ENCODE measurements at regions not wholly inside any gene's neighbourhood (a gene's known extent, or its start where the extent isn't known, plus 50 kb on each side); places are given as distances from the start of the nearest gene placed in this dataset.

- Histone ChIP-seq H3K4me3 (ENCODE audit: low read length, poor library complexity, severe bottlenecking) (no peak overlapping the region), H4K20me1 (ENCODE audit: insufficient read depth, low read length, poor library complexity, severe bottlenecking) (no peaks in the 10 kb centered on the region), H2AFZ (ENCODE audit: low read length) (no peak overlapping the region), H3K36me3 (ENCODE audit: insufficient read depth, low read length) (no peaks in the 10 kb centered on the region), H3K9ac (ENCODE audit: low read depth, low read length, poor library complexity, severe bottlenecking) (no peak overlapping the region), H3K27me3 (ENCODE audit: insufficient read depth, low read length, poor library complexity, severe bottlenecking) (no peaks in the 10 kb centered on the region), H3K9me2 (replicated peaks; ENCODE audit: low read depth, low read length) (no peaks in the 10 kb centered on the region), H3K79me2 (ENCODE audit: insufficient read depth, low read length) (no peaks in the 10 kb centered on the region), H3K9me3 (ENCODE audit: insufficient read depth, low read depth, low read length) (no peaks in the 10 kb centered on the region), H3K4me1 (ENCODE audit: insufficient read depth, low read length, poor library complexity, severe bottlenecking) (no peaks in the 10 kb centered on the region), H3F3A (ENCODE audit: low read depth) (no peaks in the 10 kb centered on the region), H3K4me2 (ENCODE audit: low read depth, low read length, poor library complexity, severe bottlenecking) (no peak overlapping the region)
- TF ChIP-seq CTCF (conservative IDR thresholded peaks at IDR 0.05; ENCODE audit: low read length), result peak; percentile 56
- no peak for TF ChIP-seq EZH2phosphoT487 (IDR thresholded peaks at IDR 0.05; ENCODE audit: borderline replicate concordance)
Observed at GRCh38 chr18:25915907-25916306, 174.5 kb downstream of the SS18 start.

DNA sequence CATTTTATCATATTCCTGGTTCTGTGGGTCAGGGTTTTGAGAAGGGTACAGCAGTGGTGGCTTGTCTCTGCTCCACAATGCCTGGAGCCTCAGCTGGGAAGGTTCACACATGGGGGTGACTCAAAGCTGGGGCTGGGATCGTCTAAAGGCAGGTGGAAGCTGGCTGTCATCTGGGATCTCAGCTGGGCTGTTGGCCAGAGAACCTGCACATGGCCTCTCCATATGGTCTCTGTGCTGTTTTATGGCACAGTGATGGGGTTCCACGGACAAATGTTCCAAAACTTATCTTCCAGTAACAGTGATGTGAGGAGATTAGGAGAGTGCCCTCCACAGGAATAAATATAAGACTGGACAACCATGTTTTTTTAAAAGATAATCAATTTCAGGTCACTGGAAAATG lies 191.4 kb downstream of the SS18 start:
- Histone ChIP-seq H3K4me3 (ENCODE audit: low read length, poor library complexity, severe bottlenecking) (no peak overlapping the region), H2AFZ (ENCODE audit: low read length) (no peak overlapping the region), H3K4me2 (ENCODE audit: low read depth, low read length, poor library complexity, severe bottlenecking) (no peak overlapping the region), H3K27me3 (ENCODE audit: insufficient read depth, low read length, poor library complexity, severe bottlenecking) (no peaks in the 10 kb centered on the region), H3K9me3 (ENCODE audit: insufficient read depth, low read depth, low read length) (no peaks in the 10 kb centered on the region), H3K4me1 (ENCODE audit: insufficient read depth, low read length, poor library complexity, severe bottlenecking) (no peaks in the 10 kb centered on the region), H3K36me3 (ENCODE audit: insufficient read depth, low read length) (no peaks in the 10 kb centered on the region), H3F3A (ENCODE audit: low read depth) (no peaks in the 10 kb centered on the region), H3K9ac (ENCODE audit: low read depth, low read length, poor library complexity, severe bottlenecking) (no peak overlapping the region), H4K20me1 (ENCODE audit: insufficient read depth, low read length, poor library complexity, severe bottlenecking) (no peaks in the 10 kb centered on the region), H3K9me2 (replicated peaks; ENCODE audit: low read depth, low read length) (no peaks in the 10 kb centered on the region), H3K79me2 (ENCODE audit: insufficient read depth, low read length) (no peaks in the 10 kb centered on the region)
- TF ChIP-seq CTCF (conservative IDR thresholded peaks at IDR 0.05; ENCODE audit: low read length) (no peak), EZH2phosphoT487 (IDR thresholded peaks at IDR 0.05; ENCODE audit: borderline replicate concordance) (no peak)

DNA sequence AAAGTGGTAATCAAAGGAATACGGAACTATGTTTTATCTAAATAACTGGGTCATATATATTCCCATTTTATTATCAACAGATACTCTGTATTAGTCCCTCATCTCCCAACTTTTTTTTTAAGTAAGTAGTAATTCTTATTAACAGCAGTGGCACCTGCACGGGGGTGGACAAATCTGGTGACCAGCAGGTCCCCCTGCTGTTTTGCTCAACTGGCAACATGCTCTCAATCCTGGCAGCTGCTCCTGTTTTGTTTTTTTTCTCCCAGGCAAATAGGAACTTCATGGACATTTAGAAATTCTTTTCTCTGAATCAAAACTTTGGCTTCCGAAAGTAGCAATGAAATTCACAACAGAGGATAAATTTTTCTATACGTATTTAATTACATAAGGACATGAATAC lies 193.5 kb downstream of the SS18 start:
- no peak overlapping the region for H3K4me2 ChIP-seq (ENCODE audit: low read depth, low read length, poor library complexity, severe bottlenecking)
- H3K36me3 ChIP-seq (ENCODE audit: insufficient read depth, low read length), result no peaks in the 10 kb centered on the region
- H4K20me1 ChIP-seq (ENCODE audit: insufficient read depth, low read length, poor library complexity, severe bottlenecking), result no peaks in the 10 kb centered on the region
- H3K27me3 ChIP-seq (ENCODE audit: insufficient read depth, low read length, poor library complexity, severe bottlenecking), result peaks cover 10% of the 10 kb centered on the region
- no peaks in the 10 kb centered on the region for H3K9me2 ChIP-seq (replicated peaks; ENCODE audit: low read depth, low read length)
- no peaks in the 10 kb centered on the region for H3K79me2 ChIP-seq (ENCODE audit: insufficient read depth, low read length)
- H3K4me1 ChIP-seq (ENCODE audit: insufficient read depth, low read length, poor library complexity, severe bottlenecking), result no peaks in the 10 kb centered on the region
- TF ChIP-seq CTCF (conservative IDR thresholded peaks at IDR 0.05; ENCODE audit: low read length), result no peak
- TF ChIP-seq EZH2phosphoT487 (IDR thresholded peaks at IDR 0.05; ENCODE audit: borderline replicate concordance), result no peak
- H3F3A ChIP-seq (ENCODE audit: low read depth), result no peaks in the 10 kb centered on the region
- no peak overlapping the region for H2AFZ ChIP-seq (ENCODE audit: low read length)
- no peaks in the 10 kb centered on the region for H3K9me3 ChIP-seq (ENCODE audit: insufficient read depth, low read depth, low read length)
- H3K9ac ChIP-seq (ENCODE audit: low read depth, low read length, poor library complexity, severe bottlenecking), result no peak overlapping the region
- no peak overlapping the region for H3K4me3 ChIP-seq (ENCODE audit: low read length, poor library complexity, severe bottlenecking)

Data from Loucy (cell line).